ENCODE measurements at regions not wholly inside any gene's neighbourhood (a gene's known extent, or its start where the extent isn't known, plus 50 kb on each side); places are given as distances from the start of the nearest gene placed in this dataset.
"Not testable (repeated sequence)": the region's sequence is repeated elsewhere in the genome, so short reads cannot be mapped to it uniquely, and the experiment has no call there.

DNA sequence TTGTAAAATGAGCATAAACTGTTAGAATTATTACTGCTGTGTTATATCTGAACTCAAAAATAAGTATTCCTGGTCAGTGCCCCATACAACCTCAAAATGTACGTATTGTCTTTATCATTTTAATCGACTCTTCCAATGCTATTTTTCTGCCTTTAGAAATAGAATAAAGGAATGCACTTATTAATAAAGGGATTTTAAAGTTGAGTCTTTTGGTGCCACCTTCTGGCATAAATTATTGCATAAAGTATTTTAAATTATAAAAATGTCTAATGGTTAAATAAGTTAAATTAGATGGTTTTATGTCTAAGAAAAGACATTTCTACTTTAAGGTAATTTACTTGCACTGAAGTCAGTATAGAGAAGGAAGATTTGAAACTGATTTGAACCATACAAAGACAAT, 424.0 kb upstream of the NDST4 start:
- DNase-seq = no peak

GRCh38 chr4:115529126-115529525, 415.7 kb upstream of the NDST4 start:
- DNase-seq = no peak

DNA sequence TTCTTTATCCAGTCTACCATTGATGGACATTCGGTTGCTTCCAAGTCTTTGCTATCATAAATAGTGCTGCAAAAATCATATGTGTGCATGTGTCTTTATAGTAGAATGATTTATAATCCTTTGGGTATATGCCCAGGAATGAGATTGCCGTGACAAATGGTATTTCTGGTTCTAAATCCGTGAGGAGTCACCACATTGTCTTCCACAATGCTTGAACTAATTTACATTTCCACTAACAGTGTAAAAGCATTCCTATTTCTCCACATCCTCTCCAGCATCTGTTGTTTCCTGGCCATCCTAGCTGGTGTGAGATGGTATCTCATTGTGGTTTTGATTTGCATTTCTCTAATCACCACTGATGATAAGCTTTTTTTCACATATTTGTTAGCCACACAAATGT, 406.1 kb upstream of the NDST4 start:
- DNase-seq = not testable (repeated sequence)

DNA sequence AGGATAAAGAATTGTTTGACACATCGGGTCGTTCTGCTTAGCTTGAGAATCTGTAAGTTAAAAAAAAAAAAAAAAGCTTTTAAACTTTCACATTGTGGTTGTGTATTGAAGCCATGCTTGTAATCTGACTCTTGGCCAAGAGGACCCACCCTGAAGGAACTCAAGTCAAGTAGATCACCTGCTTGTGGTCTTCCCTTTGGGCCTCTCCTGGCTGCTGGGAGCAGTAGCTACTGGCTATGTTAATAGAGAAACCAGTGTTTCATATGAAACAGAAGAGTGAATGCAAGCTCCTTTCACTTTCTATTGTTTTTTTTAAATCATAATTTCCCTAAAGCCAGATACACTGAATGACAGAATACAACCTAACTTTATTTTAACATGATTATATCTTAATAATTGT, 402.4 kb upstream of the NDST4 start:
- DNase-seq = no peak

DNA sequence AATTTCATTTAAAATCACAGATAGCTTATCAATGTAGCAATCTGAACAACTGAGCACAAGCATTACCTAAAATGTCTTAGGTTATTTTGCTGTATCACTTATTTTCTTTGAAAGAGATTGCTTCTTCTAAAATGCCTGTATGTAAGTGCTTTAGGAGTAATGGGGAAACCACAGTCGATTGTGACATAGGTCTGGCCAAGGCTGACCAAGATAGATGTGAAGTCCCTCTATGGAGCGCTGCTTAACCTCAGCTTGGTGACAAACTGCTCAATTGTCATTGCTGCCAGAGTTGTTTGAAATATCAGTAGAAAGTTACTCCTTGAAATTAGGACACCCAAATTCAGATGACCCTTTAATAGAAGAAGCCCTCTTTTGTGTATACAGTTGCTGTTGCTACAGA, 401.9 kb upstream of the NDST4 start:
- DNase-seq = no peak

- no peak for DNase-seq
Measured at GRCh38 chr4:115514675-115515074, 401.3 kb upstream of the NDST4 start.

DNA sequence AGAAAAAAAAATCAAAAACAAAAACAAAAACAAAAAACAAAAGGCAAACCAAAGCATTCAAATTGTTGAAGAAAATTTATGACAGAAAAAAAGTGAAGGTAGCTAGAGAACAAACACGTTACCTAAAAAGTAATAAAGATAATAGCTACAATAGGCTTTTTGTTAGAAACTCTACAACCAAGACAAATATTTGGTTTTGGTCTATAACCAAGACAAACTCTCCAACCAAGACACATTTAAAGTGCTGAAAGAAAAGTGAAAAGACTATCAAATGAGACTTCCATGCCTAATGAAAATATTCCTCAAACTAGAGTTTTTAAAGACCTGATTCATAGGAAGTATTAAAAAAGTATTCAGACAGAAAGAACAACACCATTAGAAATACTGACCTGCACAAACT, 391.9 kb upstream of the NDST4 start:
- DNase-seq = no peak

DNA sequence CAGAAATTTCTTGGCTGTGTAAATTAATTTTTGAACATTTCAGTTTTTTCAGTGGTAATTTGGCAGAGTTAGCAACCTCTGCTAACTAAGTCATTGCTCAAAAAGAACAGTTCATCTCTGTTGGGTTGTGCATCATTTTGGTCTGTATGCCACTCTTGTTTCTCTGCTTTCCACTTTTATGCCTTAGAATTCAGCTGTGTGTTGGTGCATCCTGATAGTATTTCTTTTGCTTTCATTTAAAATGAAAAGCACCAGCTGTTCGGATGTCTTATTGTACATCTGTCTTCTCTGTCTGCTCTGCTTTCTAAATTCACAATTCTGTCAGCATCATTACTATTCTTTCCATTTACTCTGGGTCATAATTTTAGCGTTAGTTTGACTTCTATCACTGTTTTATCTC, 388.2 kb upstream of the NDST4 start:
- DNase-seq = no peak

DNA sequence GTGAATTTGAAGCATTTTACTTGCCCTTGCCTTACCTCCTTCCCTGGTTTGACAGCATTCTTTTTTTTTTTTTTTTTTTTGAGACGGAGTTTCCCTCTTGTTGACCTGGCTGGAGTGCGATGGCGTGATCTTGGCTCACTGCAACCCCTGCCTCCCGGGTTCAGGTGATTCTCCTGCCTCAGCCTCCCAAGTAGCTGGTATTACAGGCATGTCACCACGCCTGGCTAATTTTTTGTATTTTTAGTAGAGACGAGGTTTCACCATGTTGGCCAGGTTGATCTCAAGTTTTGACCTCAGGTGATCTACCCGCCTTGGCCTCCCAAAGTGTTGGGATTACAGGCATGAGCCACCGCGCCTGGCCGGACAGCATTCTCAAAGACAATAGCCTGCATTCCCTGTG, 380.4 kb upstream of the NDST4 start:
- DNase-seq = not testable (repeated sequence)

DNA sequence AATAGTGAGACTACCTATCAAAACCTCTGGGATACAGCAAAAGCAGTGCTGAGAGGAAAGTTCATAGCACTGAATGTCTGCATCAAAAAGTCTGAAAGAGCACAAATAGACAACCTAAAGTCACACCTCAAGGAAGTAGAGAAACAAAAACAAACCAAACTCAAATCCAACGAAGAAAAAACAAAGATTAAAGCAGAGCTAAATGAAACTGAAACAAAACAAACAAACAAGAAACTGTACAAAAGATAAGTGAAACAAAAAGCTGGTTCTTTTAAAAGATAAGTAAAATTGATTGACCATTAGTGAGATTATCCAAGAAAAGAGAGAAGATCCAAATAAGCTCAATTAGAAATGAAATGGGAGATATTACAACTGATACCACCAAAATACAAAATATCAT, 378.3 kb upstream of the NDST4 start:
- DNase-seq = no peak

DNA sequence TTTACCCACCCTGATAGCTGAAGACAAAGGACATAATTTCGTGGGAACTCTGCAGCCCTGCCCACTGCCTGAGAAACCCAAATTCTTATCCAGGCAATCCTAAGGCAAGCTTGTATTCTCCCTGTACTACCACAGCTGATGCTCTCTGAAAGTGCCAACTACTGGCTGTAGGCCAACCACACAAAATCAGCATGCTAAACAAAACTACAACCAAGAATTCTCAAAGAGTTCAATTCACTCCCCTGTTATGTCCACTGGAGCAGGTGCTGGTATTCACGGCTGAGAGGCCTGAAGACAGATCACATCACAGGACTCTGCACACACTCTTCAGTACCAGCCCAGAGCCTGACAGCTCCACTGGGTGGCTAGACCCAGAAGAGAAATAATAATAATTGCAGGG, 375.9 kb upstream of the NDST4 start:
- DNase-seq = no peak

DNA sequence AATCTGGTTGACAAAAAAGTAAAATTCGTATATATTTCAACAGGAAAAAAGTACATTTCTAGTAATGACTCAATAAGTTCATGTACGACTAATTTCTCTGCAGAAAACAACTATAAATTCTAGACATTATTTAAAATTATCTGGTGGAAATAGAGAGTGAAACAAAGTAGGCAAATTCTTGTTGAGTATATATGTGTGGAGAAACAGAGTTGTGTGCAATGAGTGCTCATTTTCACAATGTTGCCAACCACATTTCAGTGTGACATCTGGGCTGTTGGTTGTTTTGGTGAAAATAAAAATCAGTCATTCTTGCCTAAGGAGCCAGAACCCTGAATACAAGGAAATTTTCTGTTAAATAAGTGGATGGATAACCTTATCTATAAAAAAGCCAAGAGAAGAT, 372.0 kb upstream of the NDST4 start:
- no peak for DNase-seq

- no peak for DNase-seq
Measured at GRCh38 chr4:115484479-115484878, 371.1 kb upstream of the NDST4 start.

GRCh38 chr4:115470763-115471162, 357.3 kb upstream of the NDST4 start:
- DNase-seq = no peak

DNA sequence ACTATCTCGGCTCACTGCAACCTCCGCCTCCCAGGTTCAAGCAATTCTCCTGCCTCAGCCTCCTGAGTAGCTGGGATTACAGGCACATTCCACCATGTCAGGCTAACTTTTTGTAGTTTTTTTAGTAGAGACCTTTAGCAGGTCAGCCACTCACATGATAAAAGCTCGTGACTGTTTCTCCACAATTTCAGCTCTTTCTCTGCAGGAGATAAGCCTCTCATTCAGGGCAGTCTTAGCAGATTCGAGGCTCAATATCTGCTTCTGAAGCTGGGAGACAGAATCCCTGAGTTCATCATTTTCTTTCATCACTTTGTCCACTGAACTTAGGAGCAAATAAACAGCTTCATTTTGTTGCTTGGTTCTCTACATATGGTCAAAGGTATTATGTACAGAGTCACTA, 345.9 kb upstream of the NDST4 start:
- not testable (repeated sequence) for DNase-seq

- DNase-seq = no peak
Measured at GRCh38 chr4:115456231-115456630, 342.8 kb upstream of the NDST4 start.

DNA sequence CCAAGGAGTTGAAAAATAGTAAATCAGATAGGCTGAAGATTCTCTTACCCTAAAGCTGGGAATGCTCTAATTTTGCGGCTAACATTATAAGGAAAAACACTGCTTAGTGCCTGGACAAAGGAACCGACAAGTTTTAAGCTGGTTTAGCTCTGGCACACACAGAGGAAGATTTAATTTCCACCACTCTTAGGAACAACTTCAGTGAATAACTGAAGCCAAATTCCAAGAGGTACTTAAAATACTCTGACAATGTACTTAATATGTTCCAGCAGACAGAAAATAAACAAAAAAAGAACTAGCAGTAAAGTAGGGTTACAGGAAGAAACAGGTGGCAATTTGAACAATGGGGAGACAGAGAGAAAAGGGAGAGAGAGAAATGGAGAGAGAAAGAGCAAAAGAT, 340.8 kb upstream of the NDST4 start:
- DNase-seq = no peak

DNA sequence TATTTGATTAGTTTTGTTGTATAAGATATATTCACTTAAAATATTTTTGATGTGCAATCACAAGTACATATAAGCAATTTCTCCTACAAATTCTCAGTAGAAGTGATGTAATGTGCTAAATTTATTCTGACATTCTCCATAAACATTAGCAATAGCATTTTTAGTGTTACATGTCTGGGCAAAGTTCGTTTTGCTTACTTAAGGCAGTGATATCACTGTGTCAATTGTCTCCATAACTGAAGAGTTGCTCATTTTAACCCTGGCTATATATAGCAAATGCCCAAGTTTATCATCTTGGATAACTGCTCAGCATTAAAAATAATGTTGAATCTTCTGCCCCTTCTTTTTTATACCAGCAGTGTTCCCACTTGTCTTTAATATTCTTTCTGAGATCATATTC, 340.0 kb upstream of the NDST4 start:
- no peak for DNase-seq

- not testable (repeated sequence) for DNase-seq
Measured at GRCh38 chr4:115452229-115452628, 338.8 kb upstream of the NDST4 start.

- no peak for DNase-seq
Measured at GRCh38 chr4:115437739-115438138, 324.3 kb upstream of the NDST4 start.

GRCh38 chr4:115433491-115433890, 320.1 kb upstream of the NDST4 start:
- no peak for DNase-seq

DNA sequence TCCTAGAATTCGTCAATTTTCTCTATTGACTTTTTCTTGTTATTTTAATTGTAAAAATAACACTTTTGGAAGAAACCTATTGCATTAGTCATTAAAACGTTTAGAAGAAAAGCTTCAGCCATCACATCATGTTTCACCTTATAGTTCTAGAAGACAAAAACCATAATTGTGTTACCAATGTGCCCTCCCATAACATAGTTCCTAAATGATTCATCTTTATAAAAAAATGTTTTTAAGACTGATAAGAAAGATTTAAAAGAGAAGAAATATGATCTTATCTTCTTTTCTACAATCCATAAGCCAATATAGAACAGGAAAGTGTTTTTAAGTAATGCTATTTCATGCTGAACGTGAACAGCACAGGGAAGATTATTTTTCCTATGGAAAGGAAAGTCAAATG, 316.6 kb upstream of the NDST4 start:
- DNase-seq = no peak

GRCh38 chr4:115428455-115428854, 315.0 kb upstream of the NDST4 start:
- no peak for DNase-seq

GRCh38 chr4:115424852-115425251, 311.4 kb upstream of the NDST4 start:
- DNase-seq = no peak

- DNase-seq = no peak
Measured at GRCh38 chr4:115418635-115419396, 305.4 kb upstream of the NDST4 start.
